IPS-18a (cell line): ENCODE measurements at regions not wholly inside any gene's neighbourhood (a gene's known extent, or its start where the extent isn't known, plus 50 kb on each side); places are given as distances from the start of the nearest gene placed in this dataset.
"Not testable (repeated sequence)": the region's sequence is repeated elsewhere in the genome, so short reads cannot be mapped to it uniquely, and the experiment has no call there.

Experiments used
- H3K27ac ChIP-seq: one replicate; pipeline ENCODE4 v1.5.1; 2013; ENCODE audit warnings: low read length
- H3K27me3 ChIP-seq: one replicate; pipeline ENCODE4 v1.6.1; 2013; ENCODE audit warnings: mild to moderate bottlenecking, low read length; ENCODE audit not compliant: control insufficient read depth, insufficient read depth
- H3K36me3 ChIP-seq: one replicate; pipeline ENCODE4 v1.6.1; 2013; ENCODE audit warnings: low read depth, low read length; ENCODE audit not compliant: control insufficient read depth
- H3K4me1 ChIP-seq: one replicate; pipeline ENCODE4 v1.6.1; 2013; ENCODE audit warnings: low read depth, low read length; ENCODE audit not compliant: control insufficient read depth
- H3K4me3 ChIP-seq: one replicate; pipeline ENCODE4 v1.5.1; 2013; ENCODE audit warnings: low read length
- H3K9ac ChIP-seq: one replicate; pipeline ENCODE4 v1.6.1; 2013; ENCODE audit warnings: mild to moderate bottlenecking, low read length, moderate library complexity
- H3K9me3 ChIP-seq: one replicate; pipeline ENCODE4 v1.6.1; 2013; ENCODE audit warnings: low read depth, low read length; ENCODE audit not compliant: control insufficient read depth

GRCh38 chr2:7094231-7094741, 177.1 kb downstream of the RNF144A start:
- Histone ChIP-seq H3K4me1 (peaks cover 6% of the 10 kb centered on the region), H3K36me3 (no peaks in the 10 kb centered on the region), H3K9me3 (no peaks in the 10 kb centered on the region), H3K9ac (no peak overlapping the region), H3K27me3 (no peaks in the 10 kb centered on the region), H3K4me3 (no peak overlapping the region), H3K27ac (no peak overlapping the region)

GRCh38 chr2:7096726-7097352, 179.6 kb downstream of the RNF144A start:
- Histone ChIP-seq H3K27ac (no peak overlapping the region), H3K4me3 (no peak overlapping the region), H3K9me3 (no peaks in the 10 kb centered on the region), H3K4me1 (peaks cover 6% of the 10 kb centered on the region), H3K27me3 (no peaks in the 10 kb centered on the region), H3K36me3 (no peaks in the 10 kb centered on the region), H3K9ac (no peak overlapping the region)

- peaks cover 6% of the 10 kb centered on the region for H3K4me1 ChIP-seq
- H3K9ac ChIP-seq: no peak overlapping the region
- H3K27me3 ChIP-seq: no peaks in the 10 kb centered on the region
- H3K4me3 ChIP-seq: peak overlapping the region; percentile 7
- H3K36me3 ChIP-seq: no peaks in the 10 kb centered on the region
- no peaks in the 10 kb centered on the region for H3K9me3 ChIP-seq
- H3K27ac ChIP-seq: no peak overlapping the region
Measured at GRCh38 chr2:7097353-7097895, 180.2 kb downstream of the RNF144A start.

GRCh38 chr2:7098816-7099215, 181.6 kb downstream of the RNF144A start:
- H3K4me1 ChIP-seq: peaks cover 6% of the 10 kb centered on the region
- no peaks in the 10 kb centered on the region for H3K36me3 ChIP-seq
- H3K27me3 ChIP-seq: no peaks in the 10 kb centered on the region
- no peak overlapping the region for H3K4me3 ChIP-seq
- H3K9ac ChIP-seq: no peak overlapping the region
- H3K27ac ChIP-seq: no peak overlapping the region
- H3K9me3 ChIP-seq: no peaks in the 10 kb centered on the region

- H3K4me1 ChIP-seq, H3K9ac ChIP-seq, H3K4me3 ChIP-seq, H3K9me3 ChIP-seq, H3K27me3 ChIP-seq, H3K36me3 ChIP-seq, H3K27ac ChIP-seq: not testable (repeated sequence)
Measured at GRCh38 chr2:7099687-7100086, 182.5 kb downstream of the RNF144A start.

- Histone ChIP-seq H3K9me3 (no peaks in the 10 kb centered on the region), H3K4me1 (peaks cover under 1% of the 10 kb centered on the region), H3K36me3 (no peaks in the 10 kb centered on the region), H3K4me3 (no peak overlapping the region), H3K9ac (no peak overlapping the region), H3K27me3 (no peaks in the 10 kb centered on the region), H3K27ac (no peak overlapping the region)
Measured at GRCh38 chr2:7102826-7103225, 185.6 kb downstream of the RNF144A start.

GRCh38 chr2:7108792-7109532, 191.8 kb downstream of the RNF144A start:
- H3K9ac ChIP-seq: no peak overlapping the region
- H3K9me3 ChIP-seq: no peaks in the 10 kb centered on the region
- no peak overlapping the region for H3K4me3 ChIP-seq
- no peak overlapping the region for H3K27ac ChIP-seq
- H3K27me3 ChIP-seq: no peaks in the 10 kb centered on the region
- no peaks in the 10 kb centered on the region for H3K36me3 ChIP-seq
- peaks cover 7% of the 10 kb centered on the region for H3K4me1 ChIP-seq

GRCh38 chr2:7109533-7109885, 192.3 kb downstream of the RNF144A start:
- no peaks in the 10 kb centered on the region for H3K36me3 ChIP-seq
- H3K9me3 ChIP-seq: no peaks in the 10 kb centered on the region
- H3K4me3 ChIP-seq: no peak overlapping the region
- no peaks in the 10 kb centered on the region for H3K27me3 ChIP-seq
- H3K9ac ChIP-seq: no peak overlapping the region
- no peak overlapping the region for H3K27ac ChIP-seq
- peaks cover 7% of the 10 kb centered on the region for H3K4me1 ChIP-seq

GRCh38 chr2:7111626-7112025, 194.4 kb downstream of the RNF144A start:
- Histone ChIP-seq H3K9me3 (no peaks in the 10 kb centered on the region), H3K4me1 (peaks cover 7% of the 10 kb centered on the region), H3K27me3 (no peaks in the 10 kb centered on the region), H3K9ac (no peak overlapping the region), H3K27ac (no peak overlapping the region), H3K36me3 (no peaks in the 10 kb centered on the region), H3K4me3 (no peak overlapping the region)

GRCh38 chr2:7115364-7115763, 198.2 kb downstream of the RNF144A start:
- no peak overlapping the region for H3K27ac ChIP-seq
- no peak overlapping the region for H3K4me3 ChIP-seq
- H3K4me1 ChIP-seq: peaks cover under 1% of the 10 kb centered on the region
- no peaks in the 10 kb centered on the region for H3K36me3 ChIP-seq
- H3K9ac ChIP-seq: no peak overlapping the region
- no peaks in the 10 kb centered on the region for H3K27me3 ChIP-seq
- no peaks in the 10 kb centered on the region for H3K9me3 ChIP-seq

- Histone ChIP-seq H3K27me3 (no peaks in the 10 kb centered on the region), H3K9ac (no peak overlapping the region), H3K27ac (no peak overlapping the region), H3K4me1 (no peaks in the 10 kb centered on the region), H3K36me3 (no peaks in the 10 kb centered on the region), H3K9me3 (no peaks in the 10 kb centered on the region), H3K4me3 (no peak overlapping the region)
Measured at GRCh38 chr2:7115906-7116305, 198.7 kb downstream of the RNF144A start.

GRCh38 chr2:7116511-7116910, 199.3 kb downstream of the RNF144A start:
- Histone ChIP-seq H3K9ac (no peak overlapping the region), H3K27me3 (no peaks in the 10 kb centered on the region), H3K27ac (no peak overlapping the region), H3K9me3 (no peaks in the 10 kb centered on the region), H3K4me3 (no peak overlapping the region), H3K4me1 (no peaks in the 10 kb centered on the region), H3K36me3 (no peaks in the 10 kb centered on the region)
